ENCODE measurements at regions not wholly inside any gene's neighbourhood (a gene's known extent, or its start where the extent isn't known, plus 50 kb on each side); places are given as distances from the start of the nearest gene placed in this dataset.
"Not testable (repeated sequence)": the region's sequence is repeated elsewhere in the genome, so short reads cannot be mapped to it uniquely, and the experiment has no call there.

DNA sequence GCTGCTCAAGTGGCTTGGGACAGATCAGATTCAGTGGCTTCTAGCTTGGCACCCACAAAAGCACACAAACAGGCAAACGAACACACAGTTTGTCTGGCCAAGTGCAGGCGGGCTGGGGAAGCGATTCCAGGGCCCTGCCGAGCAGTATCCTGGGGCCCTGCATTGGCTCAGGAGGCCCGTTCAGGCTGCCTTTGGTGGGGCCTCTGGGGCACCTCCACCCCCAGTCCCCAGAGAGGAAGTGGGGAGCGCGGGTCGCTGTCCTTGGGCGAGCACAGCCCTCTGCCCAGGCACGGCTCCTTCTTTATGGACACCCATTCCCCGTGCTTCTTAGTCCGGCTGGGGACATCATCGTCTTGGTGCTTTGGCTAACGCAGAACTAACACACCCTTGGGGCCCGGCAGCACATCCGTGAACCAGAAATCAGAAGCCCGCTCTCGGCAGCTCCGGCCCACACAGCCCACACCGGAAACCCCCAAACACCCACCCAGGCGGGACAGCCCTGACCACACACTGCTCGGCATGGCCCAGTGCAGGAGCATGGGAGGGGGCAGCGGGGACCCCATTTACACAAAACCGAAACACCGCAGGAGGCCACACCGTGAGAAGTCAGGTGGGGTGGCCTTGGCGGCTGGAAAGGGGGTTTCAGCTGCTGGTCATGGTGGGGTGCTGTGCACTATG is 4364.5 kb upstream of the TPTE start:
- not testable (repeated sequence) for H3K4me1 ChIP-seq, H3K9me3 ChIP-seq, H3K4me3 ChIP-seq, H3K27me3 ChIP-seq, H3K27ac ChIP-seq, H3K36me3 ChIP-seq
- peak in 1 of 3 donors; percentile 26 for DNase-seq

DNA sequence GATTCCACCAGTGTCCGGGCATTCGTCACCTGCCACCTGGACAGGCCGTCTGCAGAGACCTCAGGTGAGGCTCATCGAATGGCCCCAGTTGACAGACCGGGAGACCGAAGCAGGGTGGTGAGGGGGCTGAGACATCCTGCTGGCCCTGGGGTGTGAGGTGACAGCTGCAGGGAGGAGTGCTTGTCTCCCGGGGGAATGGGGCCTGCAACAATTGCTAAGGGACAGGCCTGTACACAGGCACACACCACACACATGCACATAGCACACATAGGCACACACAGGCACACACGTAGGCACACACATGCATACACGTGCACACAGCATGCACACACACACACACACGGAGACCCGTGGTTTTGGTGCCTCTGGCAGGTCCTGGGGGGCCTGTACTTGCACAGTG is 4363.9 kb upstream of the TPTE start:
- not testable (repeated sequence) for H3K27ac ChIP-seq, H3K36me3 ChIP-seq, H3K4me1 ChIP-seq, H3K9me3 ChIP-seq, H3K27me3 ChIP-seq, DNase-seq, H3K4me3 ChIP-seq

DNA sequence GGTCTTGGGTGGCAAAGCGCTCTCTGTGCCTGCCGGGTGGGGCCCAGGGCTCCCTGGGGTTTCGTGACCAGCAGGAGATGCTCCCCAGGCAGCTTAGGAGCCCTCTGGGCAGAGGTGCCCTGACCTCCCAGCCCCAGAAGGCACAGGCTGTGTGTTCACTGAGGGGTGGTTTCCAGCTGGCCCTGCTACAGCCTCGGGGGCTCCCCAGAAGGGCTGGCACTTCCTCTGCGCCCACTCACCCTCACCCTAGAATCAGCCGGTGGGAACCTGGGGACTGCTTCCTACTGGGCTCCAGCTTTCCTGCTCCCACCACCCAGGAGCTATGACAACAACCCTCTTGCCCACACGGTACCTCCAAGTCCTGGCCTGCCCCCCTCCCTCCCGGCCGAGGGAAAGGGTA is 4363.2 kb upstream of the TPTE start:
- H3K36me3 ChIP-seq, H3K9me3 ChIP-seq, H3K4me1 ChIP-seq, H3K4me3 ChIP-seq, H3K27ac ChIP-seq, H3K27me3 ChIP-seq: not testable (repeated sequence)
- peak in 1 of 3 donors; percentile 37 for DNase-seq

Small RNA genes in the stretch of these regions (small RNA-seq; reads per million reads assigned to genes)
- gene CU639417.2 = 0 reads per million in 2 donors
